Skeletal muscle tissue (tissue), 3 donors: ENCODE measurements at regions not wholly inside any gene's neighbourhood (a gene's known extent, or its start where the extent isn't known, plus 50 kb on each side); places are given as distances from the start of the nearest gene placed in this dataset.

Experiments
- H3K27ac ChIP-seq: one replicate; pipeline ENCODE4 v1.7.0; 2013; ENCODE audit warnings: mild to moderate bottlenecking, low read depth, low read length, inconsistent platforms
- H3K27me3 ChIP-seq, 3 donors: one replicate each; pipeline ENCODE4 v1.7.0; 2013; ENCODE audit warnings: low read length in 3 of 3; ENCODE audit not compliant: control insufficient read depth in 3 of 3, insufficient read depth in 3 of 3
- H3K36me3 ChIP-seq, 3 donors: one replicate each; pipeline ENCODE4 v1.7.0; 2013; ENCODE audit warnings: low read length in 3 of 3; ENCODE audit not compliant: control insufficient read depth in 3 of 3, insufficient read depth in 3 of 3
- H3K4me1 ChIP-seq, 3 donors: one replicate each; pipeline ENCODE4 v1.7.0; 2013; ENCODE audit warnings: low read length in 3 of 3, mild to moderate bottlenecking in 3 of 3; ENCODE audit not compliant: control insufficient read depth in 3 of 3, insufficient read depth in 3 of 3
- H3K4me3 ChIP-seq, 3 donors: one replicate each; pipeline ENCODE4 v1.7.0; 2013; ENCODE audit warnings: low read length in 3 of 3
- H3K9ac ChIP-seq, 3 donors: one replicate each; pipeline ENCODE4 v1.7.0; 2013; ENCODE audit warnings: low read length in 3 of 3, mild to moderate bottlenecking in 3 of 3, moderate library complexity in 2 of 3, low read depth in 1 of 3
- H3K9me3 ChIP-seq, 3 donors: one replicate each; pipeline ENCODE4 v1.7.0; 2013; ENCODE audit warnings: low read length in 3 of 3; ENCODE audit not compliant: control insufficient read depth in 3 of 3
- donor health status: Osteomylitis.

GRCh38 chr17:68196394-68197090, 51.3 kb upstream of the AMZ2 start:
- H3K9ac ChIP-seq: no peak overlapping the region
- peaks cover 21 to 41% (median 36%) of the 10 kb centered on the region in 3 donors for H3K4me1 ChIP-seq
- peak overlapping the region; percentile 43 to 63 (median 60) for H3K4me3 ChIP-seq
- no peaks in the 10 kb centered on the region for H3K9me3 ChIP-seq
- peaks cover 43 to 49% (median 49%) of the 10 kb centered on the region in 3 donors for H3K27me3 ChIP-seq
- H3K27ac ChIP-seq: no peak overlapping the region
- no peaks in the 10 kb centered on the region for H3K36me3 ChIP-seq

- Histone ChIP-seq H3K27me3 (peaks cover 43 to 49% (median 49%) of the 10 kb centered on the region in 3 donors), H3K9ac (no peak overlapping the region), H3K36me3 (no peaks in the 10 kb centered on the region), H3K9me3 (no peaks in the 10 kb centered on the region), H3K4me1 (peaks cover 21 to 41% (median 36%) of the 10 kb centered on the region in 3 donors), H3K27ac (no peak overlapping the region), H3K4me3 (peak overlapping the region; percentile 43 to 63 (median 60))
Observed at GRCh38 chr17:68197091-68197996, 50.5 kb upstream of the AMZ2 start.

DNA sequence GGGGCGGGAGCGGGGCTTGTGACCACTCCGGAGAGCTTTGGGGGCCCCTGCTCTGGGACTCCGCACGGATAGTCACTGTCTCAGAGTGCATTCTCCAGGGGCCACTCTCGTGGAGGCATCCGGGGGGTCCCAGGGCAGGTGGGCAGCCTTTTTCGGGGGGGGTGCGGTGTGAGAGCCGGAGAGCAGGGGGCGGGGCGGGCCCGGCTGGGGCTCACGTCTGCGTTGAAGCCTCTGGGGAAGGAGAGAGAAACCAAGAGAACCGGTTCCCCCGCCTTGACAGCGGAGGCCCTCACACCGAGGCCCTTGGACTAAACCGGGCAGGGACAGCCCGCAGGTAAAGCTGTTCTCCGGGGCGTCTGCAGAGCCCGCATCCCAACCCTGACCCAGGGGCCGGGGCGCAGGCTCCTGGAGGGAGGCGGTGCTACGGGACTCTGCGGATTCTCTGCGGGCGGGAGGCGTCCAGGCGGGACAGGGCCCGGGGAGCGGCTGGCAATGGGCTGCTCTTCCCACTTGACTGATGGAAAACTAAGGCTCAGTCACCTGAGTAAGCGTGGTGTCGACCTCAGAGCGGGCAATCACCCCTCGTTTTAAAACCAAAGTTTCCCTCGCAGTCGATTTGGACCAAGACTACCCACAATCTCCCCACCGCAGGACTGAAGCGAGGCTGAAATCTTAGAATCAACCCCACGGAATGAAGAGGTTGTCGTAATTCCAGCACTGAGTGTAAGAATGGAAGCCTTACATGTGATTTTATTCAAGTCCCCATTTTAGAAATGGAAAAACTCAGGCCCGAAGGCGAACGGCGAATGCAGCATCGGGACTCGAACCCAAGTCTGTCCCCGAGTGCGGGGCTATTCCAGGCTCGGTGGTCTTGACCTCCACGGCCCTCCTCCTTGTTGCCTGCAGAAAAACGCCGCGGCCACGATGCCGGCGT, 49.6 kb upstream of the AMZ2 start:
- peaks cover 21 to 41% (median 36%) of the 10 kb centered on the region in 3 donors for H3K4me1 ChIP-seq

More for the DNA sequence above, 49.6 kb upstream of the AMZ2 start:
- H3K36me3 ChIP-seq: no peaks in the 10 kb centered on the region
- H3K4me3 ChIP-seq: peak overlapping the region in 2 of 3 donors; percentile 35 to 63
- no peak overlapping the region for H3K27ac ChIP-seq
- no peaks in the 10 kb centered on the region for H3K9me3 ChIP-seq
- peaks cover 43 to 49% (median 49%) of the 10 kb centered on the region in 3 donors for H3K27me3 ChIP-seq
- no peak overlapping the region for H3K9ac ChIP-seq
